ENCODE measurements at regions not wholly inside any gene's neighbourhood (a gene's known extent, or its start where the extent isn't known, plus 50 kb on each side); places are given as distances from the start of the nearest gene placed in this dataset.

DNA sequence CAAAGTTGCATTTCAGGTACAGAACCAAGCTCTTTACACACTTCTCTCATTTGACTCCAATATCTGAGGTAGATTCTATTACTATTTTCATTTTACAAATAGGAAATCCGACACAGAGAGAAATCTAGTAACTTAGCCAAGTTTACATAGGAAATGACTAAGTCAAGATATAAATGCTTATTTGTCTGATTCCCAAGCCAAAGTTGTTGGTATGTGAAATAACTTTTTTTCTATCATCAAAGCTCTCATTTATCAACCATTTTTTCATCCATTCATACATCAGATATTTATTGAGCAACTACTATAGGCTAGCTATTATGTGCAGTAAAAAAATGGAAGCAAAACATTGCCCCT, 89.2 kb upstream of the MITF start:
- TF ChIP-seq, protein P1, sequence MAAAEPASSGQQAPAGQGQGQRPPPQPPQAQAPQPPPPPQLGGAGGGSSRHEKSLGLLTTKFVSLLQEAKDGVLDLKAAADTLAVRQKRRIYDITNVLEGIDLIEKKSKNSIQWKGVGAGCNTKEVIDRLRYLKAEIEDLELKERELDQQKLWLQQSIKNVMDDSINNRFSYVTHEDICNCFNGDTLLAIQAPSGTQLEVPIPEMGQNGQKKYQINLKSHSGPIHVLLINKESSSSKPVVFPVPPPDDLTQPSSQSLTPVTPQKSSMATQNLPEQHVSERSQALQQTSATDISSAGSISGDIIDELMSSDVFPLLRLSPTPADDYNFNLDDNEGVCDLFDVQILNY (CRISPR knock-in tag; IDR thresholded peaks at IDR 0.05) = no peak
- TF ChIP-seq, protein P2, sequence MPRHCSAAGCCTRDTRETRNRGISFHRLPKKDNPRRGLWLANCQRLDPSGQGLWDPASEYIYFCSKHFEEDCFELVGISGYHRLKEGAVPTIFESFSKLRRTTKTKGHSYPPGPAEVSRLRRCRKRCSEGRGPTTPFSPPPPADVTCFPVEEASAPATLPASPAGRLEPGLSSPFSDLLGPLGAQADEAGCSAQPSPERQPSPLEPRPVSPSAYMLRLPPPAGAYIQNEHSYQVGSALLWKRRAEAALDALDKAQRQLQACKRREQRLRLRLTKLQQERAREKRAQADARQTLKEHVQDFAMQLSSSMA (CRISPR knock-in tag; IDR thresholded peaks at IDR 0.05) = no peak
- TF ChIP-seq POLR2A (conservative IDR thresholded peaks at IDR 0.05) = no peak
- TF ChIP-seq TOE1 (IDR thresholded peaks at IDR 0.05; ENCODE audit: borderline replicate concordance) = no peak
- TF ChIP-seq TOE1 (CRISPR knock-in tag; IDR thresholded peaks at IDR 0.05; ENCODE audit: borderline replicate concordance, low read depth) = no peak
- TF ChIP-seq ZNF232 (CRISPR knock-in tag; IDR thresholded peaks at IDR 0.05) = no peak
- TF ChIP-seq, protein P3, sequence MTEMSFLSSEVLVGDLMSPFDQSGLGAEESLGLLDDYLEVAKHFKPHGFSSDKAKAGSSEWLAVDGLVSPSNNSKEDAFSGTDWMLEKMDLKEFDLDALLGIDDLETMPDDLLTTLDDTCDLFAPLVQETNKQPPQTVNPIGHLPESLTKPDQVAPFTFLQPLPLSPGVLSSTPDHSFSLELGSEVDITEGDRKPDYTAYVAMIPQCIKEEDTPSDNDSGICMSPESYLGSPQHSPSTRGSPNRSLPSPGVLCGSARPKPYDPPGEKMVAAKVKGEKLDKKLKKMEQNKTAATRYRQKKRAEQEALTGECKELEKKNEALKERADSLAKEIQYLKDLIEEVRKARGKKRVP (CRISPR knock-in tag; IDR thresholded peaks at IDR 0.05) = no peak
- TF ChIP-seq, protein P4, sequence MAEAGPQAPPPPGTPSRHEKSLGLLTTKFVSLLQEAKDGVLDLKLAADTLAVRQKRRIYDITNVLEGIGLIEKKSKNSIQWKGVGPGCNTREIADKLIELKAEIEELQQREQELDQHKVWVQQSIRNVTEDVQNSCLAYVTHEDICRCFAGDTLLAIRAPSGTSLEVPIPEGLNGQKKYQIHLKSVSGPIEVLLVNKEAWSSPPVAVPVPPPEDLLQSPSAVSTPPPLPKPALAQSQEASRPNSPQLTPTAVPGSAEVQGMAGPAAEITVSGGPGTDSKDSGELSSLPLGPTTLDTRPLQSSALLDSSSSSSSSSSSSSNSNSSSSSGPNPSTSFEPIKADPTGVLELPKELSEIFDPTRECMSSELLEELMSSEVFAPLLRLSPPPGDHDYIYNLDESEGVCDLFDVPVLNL (CRISPR knock-in tag; IDR thresholded peaks at IDR 0.05; ENCODE audit: low read depth) = no peak
- TF ChIP-seq BACH1 (tag; IDR thresholded peaks at IDR 0.05) = no peak
- no peak for TF ChIP-seq ARNT (IDR thresholded peaks at IDR 0.05)
- TF ChIP-seq, protein P5, sequence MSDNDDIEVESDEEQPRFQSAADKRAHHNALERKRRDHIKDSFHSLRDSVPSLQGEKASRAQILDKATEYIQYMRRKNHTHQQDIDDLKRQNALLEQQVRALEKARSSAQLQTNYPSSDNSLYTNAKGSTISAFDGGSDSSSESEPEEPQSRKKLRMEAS (CRISPR knock-in tag; IDR thresholded peaks at IDR 0.05) = no peak
- TF ChIP-seq FOXK1 (CRISPR knock-in tag; IDR thresholded peaks at IDR 0.05; ENCODE audit: borderline replicate concordance) = no peak
- no peak for TF ChIP-seq NR4A1 (CRISPR knock-in tag; IDR thresholded peaks at IDR 0.05)
- no peak for TF ChIP-seq NR4A1 (tag; IDR thresholded peaks at IDR 0.05)
